GM12872 (cell line): ENCODE measurements at regions not wholly inside any gene's neighbourhood (a gene's known extent, or its start where the extent isn't known, plus 50 kb on each side); places are given as distances from the start of the nearest gene placed in this dataset.
A peak's percentile ranks its signal among the peaks of the same experiment; 100 is the strongest.

Source experiments
- CTCF ChIP-seq: IDR thresholded peaks from 3 replicates; pipeline ENCODE4 v1.5.1; 2011; ENCODE audit warnings: low read depth, mild to moderate bottlenecking, low read length, moderate library complexity; ENCODE audit not compliant: insufficient read depth

- TF ChIP-seq CTCF = no peak
Observed at GRCh38 chr11:97263183-97263858, 873.5 kb downstream of the JRKL start.

GRCh38 chr11:97269527-97269926, 879.7 kb downstream of the JRKL start:
- peak; percentile 37; the same call in 2 of the 3 replicates for TF ChIP-seq CTCF

- TF ChIP-seq CTCF = no peak
Observed at GRCh38 chr11:97279341-97279740, 889.5 kb downstream of the JRKL start.

- no peak for TF ChIP-seq CTCF
Observed at GRCh38 chr11:97280347-97280746, 890.5 kb downstream of the JRKL start.

GRCh38 chr11:97289823-97290222, 900.0 kb downstream of the JRKL start:
- TF ChIP-seq CTCF = no peak

GRCh38 chr11:97290464-97291041, 900.7 kb downstream of the JRKL start:
- no peak for TF ChIP-seq CTCF

- TF ChIP-seq CTCF = no peak
Observed at GRCh38 chr11:97296301-97296700, 906.5 kb downstream of the JRKL start.

GRCh38 chr11:97309291-97309690, 919.5 kb downstream of the JRKL start:
- no peak for TF ChIP-seq CTCF
